AG09309 (cell line): ENCODE measurements at regions not wholly inside any gene's neighbourhood (a gene's known extent, or its start where the extent isn't known, plus 50 kb on each side); places are given as distances from the start of the nearest gene placed in this dataset.

Source experiments
- DNase-seq: peaks from one replicate; pipeline ENCODE4 v3.0.0-alpha.2; 2010; ENCODE audit warnings: low read depth
- H3K4me3 ChIP-seq: 2 replicates; pipeline ENCODE4 v1.5.1; 2011; ENCODE audit warnings: mild to moderate bottlenecking, low read depth, low read length, moderate library complexity; ENCODE audit not compliant: control insufficient read depth
- TF ChIP-seq, protein P1 (sequence below): IDR thresholded peaks from 2 replicates; pipeline ENCODE4 v1.5.1; 2011; ENCODE audit warnings: mild to moderate bottlenecking, low read depth, low read length, inconsistent platforms; ENCODE audit not compliant: insufficient read depth, control insufficient read depth; ENCODE audit errors: missing control alignments

DNA sequence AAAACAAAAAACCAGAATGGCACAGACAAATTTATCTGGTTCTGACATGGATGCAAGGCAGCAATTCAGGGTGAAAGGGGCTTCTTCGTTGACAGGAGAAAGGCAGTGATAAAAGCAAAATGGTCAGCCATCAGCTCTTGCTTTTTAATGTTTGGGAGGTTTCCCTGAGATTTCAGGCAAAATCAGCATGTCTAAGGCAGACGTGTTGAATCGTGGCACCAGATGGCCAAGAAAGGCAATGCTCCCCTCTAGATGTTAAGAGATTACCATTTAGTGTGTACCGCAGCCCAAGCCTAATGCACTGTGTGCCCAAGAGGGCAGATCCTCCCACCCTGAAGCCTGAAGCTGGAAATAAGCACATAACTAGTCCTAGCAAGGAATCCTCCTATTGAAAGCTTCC, 88.8 kb upstream of the GALNT18 start:
- TF ChIP-seq, protein P1, sequence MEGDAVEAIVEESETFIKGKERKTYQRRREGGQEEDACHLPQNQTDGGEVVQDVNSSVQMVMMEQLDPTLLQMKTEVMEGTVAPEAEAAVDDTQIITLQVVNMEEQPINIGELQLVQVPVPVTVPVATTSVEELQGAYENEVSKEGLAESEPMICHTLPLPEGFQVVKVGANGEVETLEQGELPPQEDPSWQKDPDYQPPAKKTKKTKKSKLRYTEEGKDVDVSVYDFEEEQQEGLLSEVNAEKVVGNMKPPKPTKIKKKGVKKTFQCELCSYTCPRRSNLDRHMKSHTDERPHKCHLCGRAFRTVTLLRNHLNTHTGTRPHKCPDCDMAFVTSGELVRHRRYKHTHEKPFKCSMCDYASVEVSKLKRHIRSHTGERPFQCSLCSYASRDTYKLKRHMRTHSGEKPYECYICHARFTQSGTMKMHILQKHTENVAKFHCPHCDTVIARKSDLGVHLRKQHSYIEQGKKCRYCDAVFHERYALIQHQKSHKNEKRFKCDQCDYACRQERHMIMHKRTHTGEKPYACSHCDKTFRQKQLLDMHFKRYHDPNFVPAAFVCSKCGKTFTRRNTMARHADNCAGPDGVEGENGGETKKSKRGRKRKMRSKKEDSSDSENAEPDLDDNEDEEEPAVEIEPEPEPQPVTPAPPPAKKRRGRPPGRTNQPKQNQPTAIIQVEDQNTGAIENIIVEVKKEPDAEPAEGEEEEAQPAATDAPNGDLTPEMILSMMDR: no peak
- no peak overlapping the region for H3K4me3 ChIP-seq
- DNase-seq: no peak

DNA sequence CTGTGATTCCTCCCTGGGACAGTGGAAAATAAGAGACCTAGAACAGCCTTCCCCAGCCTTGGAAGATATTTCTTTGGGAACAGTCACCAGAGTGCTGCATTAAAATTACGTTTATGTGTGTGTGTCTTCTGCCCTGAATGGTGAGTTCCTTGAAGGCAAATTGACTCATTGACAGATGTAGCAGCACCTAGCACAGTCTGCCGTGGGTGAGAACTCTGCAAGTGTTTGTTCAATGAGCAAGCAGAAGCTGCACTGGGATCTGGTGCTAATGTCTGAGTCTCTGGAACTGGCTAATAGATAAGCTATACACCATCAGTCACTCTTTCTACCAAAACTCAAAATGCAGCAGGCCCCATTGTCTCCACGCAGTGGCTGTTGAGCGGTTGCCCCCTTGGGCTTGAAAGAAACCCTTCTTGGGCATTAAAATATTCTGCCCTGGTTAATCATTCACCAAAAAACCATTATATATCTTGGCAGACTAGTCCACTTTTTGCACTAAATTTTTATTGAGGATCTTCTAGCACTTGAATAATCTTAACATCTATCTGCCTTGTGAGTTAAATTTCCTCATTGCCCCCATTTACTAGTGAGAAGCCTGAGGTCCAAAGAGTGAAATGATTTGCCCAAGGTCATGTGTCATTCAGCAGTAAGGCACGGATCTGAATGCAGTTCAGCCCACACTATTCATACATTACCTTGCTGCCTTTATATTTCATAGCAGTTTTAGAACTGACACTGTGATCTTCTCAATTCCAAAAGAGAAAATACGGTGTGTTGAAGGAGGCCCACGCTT, 87.8 kb upstream of the GALNT18 start:
- TF ChIP-seq, protein P1: no peak
- DNase-seq: no peak
- no peak overlapping the region for H3K4me3 ChIP-seq

DNA sequence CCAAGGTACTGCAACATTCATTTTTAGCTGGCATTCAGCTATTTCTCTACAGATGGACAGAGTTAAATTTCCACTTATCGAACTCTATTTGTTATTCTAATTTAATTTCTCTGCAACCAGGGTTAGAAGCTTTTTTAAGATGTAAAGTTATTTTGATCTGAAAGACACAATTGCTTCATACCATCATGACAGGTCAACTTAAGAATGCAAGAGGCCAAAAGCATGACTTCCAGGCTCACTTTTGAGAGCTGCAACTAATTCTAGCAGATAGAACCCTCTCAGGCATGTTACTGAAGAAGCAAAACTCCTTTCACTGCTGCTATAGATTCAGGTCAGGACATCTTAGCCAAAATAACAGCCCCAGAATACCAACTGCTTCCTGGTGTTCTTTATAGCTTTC, 86.5 kb upstream of the GALNT18 start:
- no peak for DNase-seq
- H3K4me3 ChIP-seq: no peak overlapping the region
- TF ChIP-seq, protein P1: no peak

DNA sequence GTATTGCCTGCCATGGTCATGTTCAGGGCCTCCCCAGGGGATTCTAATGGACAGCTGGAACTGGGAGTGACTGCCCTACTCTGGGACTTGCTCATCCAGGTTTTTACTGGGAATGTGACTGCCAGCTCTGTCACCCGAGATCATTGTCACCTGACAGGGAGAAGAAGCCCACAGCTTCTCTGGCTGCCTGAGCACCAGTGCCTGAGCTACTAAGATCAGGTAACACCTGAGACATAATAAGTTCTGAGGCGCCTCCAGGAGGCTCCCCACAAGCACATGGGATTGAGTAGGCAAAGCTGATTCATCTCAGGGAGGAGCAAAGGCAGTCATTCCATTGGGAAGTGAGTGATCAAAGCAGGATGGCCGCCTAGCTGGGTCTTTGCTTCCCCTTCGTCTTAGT, 84.2 kb upstream of the GALNT18 start:
- TF ChIP-seq, protein P1: no peak
- no peak for DNase-seq
- H3K4me3 ChIP-seq: no peak overlapping the region

DNA sequence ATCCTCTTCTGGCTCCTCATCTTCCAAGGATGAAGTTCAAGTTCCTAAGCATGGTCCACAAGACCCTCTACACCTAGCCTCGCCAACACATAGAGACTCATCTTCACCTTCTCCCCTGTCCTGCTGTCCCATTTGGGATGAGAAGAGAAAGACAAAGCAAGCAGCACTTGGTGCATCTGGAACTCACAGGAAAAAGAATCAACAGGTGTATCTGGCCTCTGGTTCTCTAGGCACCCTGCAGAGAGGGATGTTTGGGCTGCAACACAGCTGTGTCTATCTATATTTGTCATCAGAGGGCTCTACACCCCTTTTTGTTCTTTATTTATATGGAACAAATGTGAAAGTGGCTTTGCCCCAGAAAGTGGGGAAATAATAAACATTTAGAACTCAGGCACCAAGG, 82.1 kb upstream of the GALNT18 start:
- H3K4me3 ChIP-seq: no peak overlapping the region
- TF ChIP-seq, protein P1: no peak
- DNase-seq: no peak

DNA sequence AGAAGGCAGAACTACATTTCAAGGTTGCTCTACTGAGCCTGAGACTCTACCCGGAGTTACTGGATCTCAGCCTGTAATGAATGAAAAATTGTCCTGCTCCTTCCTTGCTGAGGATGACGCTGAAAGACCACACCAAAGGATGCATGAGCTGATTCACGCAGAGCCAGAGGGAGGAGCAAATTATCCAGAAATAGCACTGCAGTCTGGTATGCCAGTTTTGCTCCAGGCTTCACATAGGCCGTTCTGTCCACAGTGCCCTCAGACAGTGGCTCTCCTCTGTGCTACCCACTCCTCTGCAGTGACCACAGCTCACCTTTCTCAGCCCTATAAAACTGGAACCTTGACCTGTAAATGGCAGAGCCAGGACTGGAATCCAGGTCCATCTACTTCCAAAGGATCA, 79.3 kb upstream of the GALNT18 start:
- peak; percentile 14 for DNase-seq
- no peak overlapping the region for H3K4me3 ChIP-seq
- TF ChIP-seq, protein P1: peak; percentile 13
